ENCODE measurements at regions not wholly inside any gene's neighbourhood (a gene's known extent, or its start where the extent isn't known, plus 50 kb on each side); places are given as distances from the start of the nearest gene placed in this dataset.

- Mint-ChIP-seq H3K27me3 (ENCODE audit: low read depth) (no peaks in the 10 kb centered on the region), H3K36me3 (no peaks in the 10 kb centered on the region), H3K4me3 (no peak overlapping the region), H3K9me3 (no peaks in the 10 kb centered on the region), H3K4me1 (peaks cover 18% of the 10 kb centered on the region), H3K27ac (peak overlapping the region; percentile 61; the same call in 1 of the 2 replicates)
- ChIA-PET CTCF (no interaction called here), POLR2A (no interaction called here)
- 0 out of 2 replicates have a peak, but pooled peaks have one; percentile 14 for TF ChIP-seq GTF2I (CRISPR knock-in tag; conservative IDR thresholded peaks at IDR 0.05)
- no peak for TF ChIP-seq CDX4 (CRISPR knock-in tag; IDR thresholded peaks at IDR 0.05; ENCODE audit: borderline replicate concordance)
- 0 out of 2 replicates have a peak, but pooled peaks have one; percentile 56 for TF ChIP-seq ZNF121 (CRISPR knock-in tag; IDR thresholded peaks at IDR 0.05)
- ATAC-seq (no peak), DNase-seq (ENCODE audit: low spot score) (no peak)
These were observed 481.6 kb downstream of the PCNX1 start for GRCh38 chr14:71388862-71389261.

GRCh38 chr14:71394386-71394785, 487.1 kb downstream of the PCNX1 start:
- no peak for DNase-seq (ENCODE audit: low spot score)
- Mint-ChIP-seq H3K27ac (no peak overlapping the region), H3K4me3 (no peak overlapping the region), H3K4me1 (peaks cover 17% of the 10 kb centered on the region), H3K9me3 (no peaks in the 10 kb centered on the region), H3K27me3 (ENCODE audit: low read depth) (no peaks in the 10 kb centered on the region), H3K36me3 (no peaks in the 10 kb centered on the region)
- ATAC-seq = no peak
- POLR2A ChIA-PET = no interaction called here
- CTCF ChIA-PET = interaction anchor here (0.6 kb wide), 1 partner anchor 256 kb away, joined by 3 read pairs; no protein-coding TSS in a partner anchor
- TF ChIP-seq ATF2 (CRISPR knock-in tag; IDR thresholded peaks at IDR 0.05; ENCODE audit: borderline replicate concordance, low read depth) (no peak), ZNF232 (CRISPR knock-in tag; IDR thresholded peaks at IDR 0.05) (no peak), ZNF263 (CRISPR knock-in tag; IDR thresholded peaks at IDR 0.05; ENCODE audit: low read depth) (no peak), ATF3 (CRISPR knock-in tag; conservative IDR thresholded peaks at IDR 0.05) (no peak), JUN (CRISPR knock-in tag; IDR thresholded peaks at IDR 0.05) (no peak), PREB (CRISPR knock-in tag; IDR thresholded peaks at IDR 0.05; ENCODE audit: borderline replicate concordance) (no peak), ZNF138 (CRISPR knock-in tag; conservative IDR thresholded peaks at IDR 0.05) (no peak), TP53 (CRISPR knock-in tag; IDR thresholded peaks at IDR 0.05) (no peak), MXD4 (CRISPR knock-in tag; IDR thresholded peaks at IDR 0.05; ENCODE audit: borderline replicate concordance) (no peak), IRF1 (CRISPR knock-in tag; IDR thresholded peaks at IDR 0.05) (no peak), ERG (CRISPR knock-in tag; IDR thresholded peaks at IDR 0.05) (no peak), SMAD4 (CRISPR knock-in tag; IDR thresholded peaks at IDR 0.05) (no peak), CTCF (IDR thresholded peaks at IDR 0.05) (no peak), GABPB1 (CRISPR knock-in tag; IDR thresholded peaks at IDR 0.05) (no peak), STAT6 (CRISPR knock-in tag; conservative IDR thresholded peaks at IDR 0.05; ENCODE audit: low read depth) (no peak), CREB1 (CRISPR knock-in tag; IDR thresholded peaks at IDR 0.05) (no peak), ZNF219 (CRISPR knock-in tag; IDR thresholded peaks at IDR 0.05; ENCODE audit: borderline replicate concordance) (no peak), AFF4 (CRISPR knock-in tag; IDR thresholded peaks at IDR 0.05; ENCODE audit: borderline replicate concordance) (no peak)

All from WTC11 (cell line).